OCI-LY3 (cell line): ENCODE measurements at regions not wholly inside any gene's neighbourhood (a gene's known extent, or its start where the extent isn't known, plus 50 kb on each side); places are given as distances from the start of the nearest gene placed in this dataset.

ENCODE experiments used
- EZH2phosphoT487 ChIP-seq: fragments of 200-600 bp; shearing (Covaris generic); IDR thresholded peaks from 2 replicates; pipeline ENCODE4 v1.6.1; 2018; ENCODE audit warnings: antibody characterized with exemption, mixed run types, low read depth
- TF ChIP-seq, protein P1 (sequence below): fragments of 200-600, 300-600 bp; sonication (generic); IDR thresholded peaks from 2 replicates; pipeline ENCODE4 v1.5.1; 2014; ENCODE audit warnings: antibody characterized with exemption, low read length, low read depth

DNA sequence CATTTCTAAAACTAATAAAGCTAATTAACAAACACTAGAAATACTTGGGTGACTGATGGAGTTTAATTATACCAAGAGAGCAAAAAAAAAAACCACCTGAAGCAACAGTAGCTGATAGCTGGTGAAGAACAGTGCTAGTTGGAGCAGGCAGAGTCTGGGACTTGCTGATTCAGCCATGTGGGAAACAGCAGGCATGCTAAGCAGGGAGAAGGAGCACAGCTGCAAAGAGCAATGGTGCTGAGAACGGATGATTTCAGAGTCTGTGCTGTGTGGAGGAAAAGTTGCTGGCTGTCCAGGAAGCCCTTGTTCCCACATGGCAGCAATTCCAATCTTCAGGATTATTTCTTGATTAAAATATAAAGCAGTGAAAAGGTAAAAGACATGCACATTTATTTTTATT lies 68.8 kb downstream of the NPY1R start:
- no peak for TF ChIP-seq EZH2phosphoT487
- TF ChIP-seq, protein P1, sequence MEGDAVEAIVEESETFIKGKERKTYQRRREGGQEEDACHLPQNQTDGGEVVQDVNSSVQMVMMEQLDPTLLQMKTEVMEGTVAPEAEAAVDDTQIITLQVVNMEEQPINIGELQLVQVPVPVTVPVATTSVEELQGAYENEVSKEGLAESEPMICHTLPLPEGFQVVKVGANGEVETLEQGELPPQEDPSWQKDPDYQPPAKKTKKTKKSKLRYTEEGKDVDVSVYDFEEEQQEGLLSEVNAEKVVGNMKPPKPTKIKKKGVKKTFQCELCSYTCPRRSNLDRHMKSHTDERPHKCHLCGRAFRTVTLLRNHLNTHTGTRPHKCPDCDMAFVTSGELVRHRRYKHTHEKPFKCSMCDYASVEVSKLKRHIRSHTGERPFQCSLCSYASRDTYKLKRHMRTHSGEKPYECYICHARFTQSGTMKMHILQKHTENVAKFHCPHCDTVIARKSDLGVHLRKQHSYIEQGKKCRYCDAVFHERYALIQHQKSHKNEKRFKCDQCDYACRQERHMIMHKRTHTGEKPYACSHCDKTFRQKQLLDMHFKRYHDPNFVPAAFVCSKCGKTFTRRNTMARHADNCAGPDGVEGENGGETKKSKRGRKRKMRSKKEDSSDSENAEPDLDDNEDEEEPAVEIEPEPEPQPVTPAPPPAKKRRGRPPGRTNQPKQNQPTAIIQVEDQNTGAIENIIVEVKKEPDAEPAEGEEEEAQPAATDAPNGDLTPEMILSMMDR: no peak
